Keratinocyte (primary cell): ENCODE measurements at regions not wholly inside any gene's neighbourhood (a gene's known extent, or its start where the extent isn't known, plus 50 kb on each side); places are given as distances from the start of the nearest gene placed in this dataset.

Source experiments
- DNase-seq: peaks from one replicate; pipeline ENCODE4 v3.0.0-alpha.2; 2011; ENCODE audit warnings: low read depth, missing footprints, low spot score
- FAIRE-seq: peaks from 2 replicates; lab custom pipeline; 2011; peaks lifted over from hg19 to GRCh38; lab: Jason Lieb, UNC
- H2AFZ ChIP-seq: 2 replicates; pipeline ENCODE4 v1.6.0; 2012; ENCODE audit warnings: low read length, control low read depth, inconsistent platforms; ENCODE audit not compliant: control insufficient read depth
- H3K27ac ChIP-seq: 2 replicates; pipeline ENCODE4 v1.5.1; 2011; ENCODE audit warnings: low read length; ENCODE audit not compliant: control insufficient read depth, insufficient read depth
- H3K27me3 ChIP-seq: 3 replicates; pipeline ENCODE4 v1.6.0; 2011; ENCODE audit warnings: low read length; ENCODE audit not compliant: control insufficient read depth, insufficient read depth; ENCODE audit errors: extremely low read depth
- H3K36me3 ChIP-seq, 2 experiments: 2 replicates in 1 of 2; 3 replicates in 1 of 2; pipeline ENCODE4 v1.5.1; 2011; ENCODE audit warnings: low read length in 2 of 2, mild to moderate bottlenecking in 1 of 2; ENCODE audit not compliant: control insufficient read depth in 2 of 2, insufficient read depth in 2 of 2; ENCODE audit errors: extremely low read depth in 1 of 2
- H3K4me1 ChIP-seq: 3 replicates; pipeline ENCODE4 v1.5.1; 2011; ENCODE audit warnings: low read length; ENCODE audit not compliant: control insufficient read depth, insufficient read depth; ENCODE audit errors: extremely low read depth
- H3K4me2 ChIP-seq: 3 replicates; pipeline ENCODE4 v1.6.0; 2011; ENCODE audit warnings: low read depth, low read length; ENCODE audit not compliant: control insufficient read depth, insufficient read depth; ENCODE audit errors: extremely low read depth
- H3K4me3 ChIP-seq, 3 experiments: fragments of 200-600 bp in 1 of 3; sonication (generic) in 1 of 3; 2 replicates in 2 of 3; 3 replicates in 1 of 3; pipeline ENCODE4 v1.5.1; 2011 to 2016; ENCODE audit warnings: low read length in 3 of 3, mild to moderate bottlenecking in 3 of 3, control low read depth in 2 of 3, inconsistent platforms in 1 of 3, low read depth in 1 of 3, mixed read lengths in 1 of 3, mixed run types in 1 of 3, moderate library complexity in 1 of 3; ENCODE audit not compliant: control insufficient read depth in 2 of 3, insufficient read depth in 2 of 3; ENCODE audit errors: extremely low read depth in 1 of 3
- H3K79me2 ChIP-seq: 2 replicates; pipeline ENCODE4 v1.6.0; 2012; ENCODE audit warnings: low read length; ENCODE audit not compliant: control insufficient read depth, insufficient read depth
- H3K9ac ChIP-seq: 3 replicates; pipeline ENCODE4 v1.6.0; 2011; ENCODE audit warnings: low read length; ENCODE audit not compliant: control insufficient read depth, insufficient read depth; ENCODE audit errors: extremely low read depth
- H3K9me1 ChIP-seq: 3 replicates; pipeline ENCODE4 v1.6.0; 2011; ENCODE audit warnings: low read length; ENCODE audit not compliant: control insufficient read depth, insufficient read depth; ENCODE audit errors: extremely low read depth
- H3K9me3 ChIP-seq: 2 replicates; pipeline ENCODE4 v1.5.1; 2012; ENCODE audit warnings: low read depth, low read length; ENCODE audit not compliant: control insufficient read depth
- H4K20me1 ChIP-seq: 3 replicates; pipeline ENCODE4 v1.6.0; 2011; ENCODE audit warnings: low read length; ENCODE audit not compliant: control insufficient read depth, insufficient read depth; ENCODE audit errors: extremely low read depth
- CTCF ChIP-seq, 3 experiments: IDR thresholded peaks in 1 of 3; conservative IDR thresholded peaks in 1 of 3; optimal IDR thresholded peaks in 1 of 3; 2 replicates in 2 of 3; 3 replicates in 1 of 3; pipeline versions ENCODE3 to v1.5.1; 2011; ENCODE audit warnings: low read length in 3 of 3, mild to moderate bottlenecking in 3 of 3, moderate library complexity in 2 of 3, control low read depth in 1 of 3, inconsistent platforms in 1 of 3; ENCODE audit not compliant: insufficient read depth in 2 of 3; ENCODE audit errors: extremely low read depth in 1 of 3
- EZH2 ChIP-seq: IDR thresholded peaks from one replicate; pipeline ENCODE4 v1.6.1; 2012; ENCODE audit warnings: inconsistent platforms, mild to moderate bottlenecking, low read length, moderate library complexity
- dilution Hi-C: fragments of 300-500 bp; cut with MboI; formaldehyde crosslinking; loops from one replicate; pipeline ENCODE4 v1.7.0; 2020; ENCODE audit warnings: low sequenced_read_pairs; ENCODE audit not compliant: extremely low pct_ligation_motif_present

- Histone ChIP-seq H3K9me1 (no peaks in the 10 kb centered on the region), H3K4me3 (no peak overlapping the region), H3K27ac (no peak overlapping the region), H2AFZ (no peak overlapping the region), H3K36me3 (no peaks in the 10 kb centered on the region), H3K9ac (no peak overlapping the region), H3K4me2 (no peak overlapping the region), H4K20me1 (no peaks in the 10 kb centered on the region), H3K4me1 (no peaks in the 10 kb centered on the region), H3K9me3 (no peaks in the 10 kb centered on the region), H3K79me2 (no peaks in the 10 kb centered on the region), H3K27me3 (no peaks in the 10 kb centered on the region)
- no peak for DNase-seq
- no peak for TF ChIP-seq EZH2
- peak; percentile 11 to 40 (median 14) for TF ChIP-seq CTCF (optimal IDR thresholded peaks at IDR 0.05 in 1 of 3, IDR thresholded peaks at IDR 0.05 in 1 of 3, conservative IDR thresholded peaks at IDR 0.05 in 1 of 3; ENCODE audit: extremely low read depth in 1 of 3, insufficient read depth in 2 of 3, low read length in 3 of 3)
- dilution Hi-C loops: no loop called here
- no peak for FAIRE-seq
Observed at GRCh38 chr6:14316651-14317386, 199.2 kb downstream of the CD83 start.

GRCh38 chr6:14317387-14317970, 199.9 kb downstream of the CD83 start:
- Histone ChIP-seq H3K79me2 (no peaks in the 10 kb centered on the region), H3K9ac (no peak overlapping the region), H3K27ac (no peak overlapping the region), H3K4me1 (no peaks in the 10 kb centered on the region), H3K9me3 (no peaks in the 10 kb centered on the region), H2AFZ (no peak overlapping the region), H3K4me2 (no peak overlapping the region), H3K36me3 (no peaks in the 10 kb centered on the region), H4K20me1 (no peaks in the 10 kb centered on the region), H3K9me1 (no peaks in the 10 kb centered on the region), H3K4me3 (no peak overlapping the region), H3K27me3 (no peaks in the 10 kb centered on the region)
- FAIRE-seq (no peak), DNase-seq (no peak)
- dilution Hi-C loops: no loop called here
- TF ChIP-seq EZH2 (no peak), CTCF (optimal IDR thresholded peaks at IDR 0.05 in 1 of 3, IDR thresholded peaks at IDR 0.05 in 1 of 3, conservative IDR thresholded peaks at IDR 0.05 in 1 of 3; ENCODE audit: extremely low read depth in 1 of 3, insufficient read depth in 2 of 3, low read length in 3 of 3) (no peak)
